Activated CD4-positive, alpha-beta T cell treated with anti-CD3 and anti-CD28 coated beads, Interleukin-2, Interleukin-6, amounts not matched to agents 100 ng/mL and 50 ng/mL, durations not matched to agents 16 hours and 8 hours (primary cell): ENCODE measurements at regions not wholly inside any gene's neighbourhood (a gene's known extent, or its start where the extent isn't known, plus 50 kb on each side); places are given as distances from the start of the nearest gene placed in this dataset.

Source experiments
- DNase-seq: peaks from one replicate; pipeline ENCODE4 v3.0.0-alpha.2; 2020

GRCh38 chr20:23249541-23249940, 101.0 kb upstream of the NXT1 start:
- no peak for DNase-seq

- DNase-seq, result no peak
These were observed 102.1 kb upstream of the NXT1 start for GRCh38 chr20:23248461-23248882.

GRCh38 chr20:23246717-23247664, 103.6 kb upstream of the NXT1 start:
- no peak for DNase-seq

- DNase-seq, result peak; percentile 39
These were observed 104.9 kb upstream of the NXT1 start for GRCh38 chr20:23245553-23246181.

GRCh38 chr20:23244916-23245552, 105.6 kb upstream of the NXT1 start:
- no peak for DNase-seq

- DNase-seq, result no peak
These were observed 106.3 kb upstream of the NXT1 start for GRCh38 chr20:23244156-23244915.

- no peak for DNase-seq
These were observed 106.8 kb upstream of the NXT1 start for GRCh38 chr20:23243791-23244155.

- DNase-seq, result no peak
These were observed 107.9 kb upstream of the NXT1 start for GRCh38 chr20:23242556-23243180.

- no peak for DNase-seq
These were observed 108.5 kb upstream of the NXT1 start for GRCh38 chr20:23242104-23242503.

- no peak for DNase-seq
These were observed 109.2 kb upstream of the NXT1 start for GRCh38 chr20:23241416-23241815.

- no peak for DNase-seq
These were observed 110.1 kb upstream of the NXT1 start for GRCh38 chr20:23240519-23240918.

- DNase-seq, result no peak
These were observed 113.4 kb upstream of the NXT1 start for GRCh38 chr20:23237201-23237600.

- peak; percentile 67 for DNase-seq
These were observed 115.2 kb upstream of the NXT1 start for GRCh38 chr20:23235173-23236027.

GRCh38 chr20:23234311-23235078, 116.1 kb upstream of the NXT1 start:
- no peak for DNase-seq

- no peak for DNase-seq
These were observed 117.2 kb upstream of the NXT1 start for GRCh38 chr20:23233341-23233740.

GRCh38 chr20:23232679-23233308, 117.8 kb upstream of the NXT1 start:
- no peak for DNase-seq

- no peak for DNase-seq
These were observed 118.4 kb upstream of the NXT1 start for GRCh38 chr20:23232219-23232581.

GRCh38 chr20:23231561-23232218, 118.9 kb upstream of the NXT1 start:
- no peak for DNase-seq

GRCh38 chr20:23230766-23231385, 119.7 kb upstream of the NXT1 start:
- DNase-seq, result no peak
